ENCODE measurements at regions not wholly inside any gene's neighbourhood (a gene's known extent, or its start where the extent isn't known, plus 50 kb on each side); places are given as distances from the start of the nearest gene placed in this dataset.

- H3K9ac ChIP-seq (ENCODE audit: insufficient read depth in 1 of 2, low read length in 2 of 2), result peak overlapping the region in 1 of 2 donors; percentile 50
- 46 to 54% methylated on average over 6 of the region's 6 CpGs for WGBS, 2 donors
- H3K27ac ChIP-seq (ENCODE audit: low read depth in 1 of 2, low read length in 1 of 2), result peak overlapping the region in 1 of 2 donors; percentile 20
- peaks cover 0 to 55% (median 32%) of the 10 kb centered on the region in 5 donors for H3K4me1 ChIP-seq (ENCODE audit: control insufficient read depth in 5 of 5, insufficient read depth in 5 of 5, low read length in 5 of 5)
- H3K4me3 ChIP-seq, result no peak overlapping the region
- no peaks in the 10 kb centered on the region for H3K27me3 ChIP-seq (ENCODE audit: control insufficient read depth in 3 of 3, insufficient read depth in 3 of 3, low read length in 2 of 3)
- DNase-seq (peak in 2 of 3 donors; percentile 59 to 61), ATAC-seq (ENCODE audit: insufficient read depth, low FRiP score) (no peak)
- no peaks in the 10 kb centered on the region for H3K36me3 ChIP-seq (ENCODE audit: control insufficient read depth in 4 of 4, insufficient read depth in 4 of 4, low read length in 4 of 4)
- no peak for TF ChIP-seq CTCF (IDR thresholded peaks at IDR 0.05; ENCODE audit: control extremely low read depth, extremely low read depth)
- H3K9me3 ChIP-seq (ENCODE audit: control insufficient read depth in 4 of 4, insufficient read depth in 3 of 4, low read length in 3 of 4), result no peaks in the 10 kb centered on the region
These were observed 349.0 kb downstream of the PRL start for GRCh38 chr6:21947731-21948386.

GRCh38 chr6:21949211-21949801 is 347.5 kb downstream of the PRL start:
- Histone ChIP-seq H3K36me3 (ENCODE audit: control insufficient read depth in 4 of 4, insufficient read depth in 4 of 4, low read length in 4 of 4) (no peaks in the 10 kb centered on the region), H3K27ac (ENCODE audit: low read depth in 1 of 2, low read length in 1 of 2) (no peak overlapping the region), H3K9ac (ENCODE audit: insufficient read depth in 1 of 2, low read length in 2 of 2) (no peak overlapping the region), H3K9me3 (ENCODE audit: control insufficient read depth in 4 of 4, insufficient read depth in 3 of 4, low read length in 3 of 4) (no peaks in the 10 kb centered on the region), H3K27me3 (ENCODE audit: control insufficient read depth in 3 of 3, insufficient read depth in 3 of 3, low read length in 2 of 3) (no peaks in the 10 kb centered on the region), H3K4me1 (ENCODE audit: control insufficient read depth in 5 of 5, insufficient read depth in 5 of 5, low read length in 5 of 5) (peaks cover 0 to 63% (median 40%) of the 10 kb centered on the region in 5 donors), H3K4me3 (no peak overlapping the region)
- DNase-seq (peak in 1 of 3 donors; percentile 39), ATAC-seq (ENCODE audit: insufficient read depth, low FRiP score) (peak; percentile 45)
- no peak for TF ChIP-seq CTCF (IDR thresholded peaks at IDR 0.05; ENCODE audit: control extremely low read depth, extremely low read depth)
- WGBS, 2 donors, result 44 to 70% methylated on average over 3 of the region's 3 CpGs

- Histone ChIP-seq H3K9ac (ENCODE audit: insufficient read depth in 1 of 2, low read length in 2 of 2) (no peak overlapping the region), H3K4me3 (no peak overlapping the region), H3K27ac (ENCODE audit: low read depth in 1 of 2, low read length in 1 of 2) (no peak overlapping the region), H3K27me3 (ENCODE audit: control insufficient read depth in 3 of 3, insufficient read depth in 3 of 3, low read length in 2 of 3) (no peaks in the 10 kb centered on the region), H3K36me3 (ENCODE audit: control insufficient read depth in 4 of 4, insufficient read depth in 4 of 4, low read length in 4 of 4) (no peaks in the 10 kb centered on the region), H3K9me3 (ENCODE audit: control insufficient read depth in 4 of 4, insufficient read depth in 3 of 4, low read length in 3 of 4) (no peaks in the 10 kb centered on the region), H3K4me1 (ENCODE audit: control insufficient read depth in 5 of 5, insufficient read depth in 5 of 5, low read length in 5 of 5) (peaks cover 0 to 78% (median 40%) of the 10 kb centered on the region in 5 donors)
- DNase-seq (no peak), ATAC-seq (ENCODE audit: insufficient read depth, low FRiP score) (no peak)
- 95% methylated on average over 7 of the region's 7 CpGs for WGBS, 2 donors
- no peak for TF ChIP-seq CTCF (IDR thresholded peaks at IDR 0.05; ENCODE audit: control extremely low read depth, extremely low read depth)
These were observed 344.5 kb downstream of the PRL start for GRCh38 chr6:21952367-21952766.

All from lung (tissue), 11 donors.